ENCODE measurements at regions not wholly inside any gene's neighbourhood (a gene's known extent, or its start where the extent isn't known, plus 50 kb on each side); places are given as distances from the start of the nearest gene placed in this dataset.
"Not testable (repeated sequence)": the region's sequence is repeated elsewhere in the genome, so short reads cannot be mapped to it uniquely, and the experiment has no call there.

DNA sequence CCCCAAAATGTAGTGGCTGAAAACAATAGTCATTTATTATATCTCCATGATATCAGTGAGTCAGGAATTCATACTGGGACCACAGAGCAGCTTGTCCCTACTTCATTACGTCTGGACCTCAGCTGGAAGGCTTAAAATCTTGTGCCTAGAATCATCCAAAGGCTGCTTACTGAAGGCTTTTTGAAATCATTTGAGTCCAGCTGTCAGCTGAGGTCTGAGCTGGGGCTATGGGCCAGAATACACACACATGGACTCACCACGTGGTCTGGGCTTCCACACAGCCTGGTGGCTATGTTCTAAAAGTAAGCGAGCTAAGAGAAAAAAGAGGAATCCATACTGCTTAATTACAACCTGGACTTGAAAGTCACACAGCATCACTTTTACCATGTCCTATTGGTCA lies 209.2 kb downstream of the KCTD12 start:
- DNase-seq (ENCODE audit: low spot score) = no peak
- in situ Hi-C loops (cut with MboI; ENCODE audit: low sequenced_read_pairs, unreplicated experiment) = no loop called here
- TF ChIP-seq, protein P1, sequence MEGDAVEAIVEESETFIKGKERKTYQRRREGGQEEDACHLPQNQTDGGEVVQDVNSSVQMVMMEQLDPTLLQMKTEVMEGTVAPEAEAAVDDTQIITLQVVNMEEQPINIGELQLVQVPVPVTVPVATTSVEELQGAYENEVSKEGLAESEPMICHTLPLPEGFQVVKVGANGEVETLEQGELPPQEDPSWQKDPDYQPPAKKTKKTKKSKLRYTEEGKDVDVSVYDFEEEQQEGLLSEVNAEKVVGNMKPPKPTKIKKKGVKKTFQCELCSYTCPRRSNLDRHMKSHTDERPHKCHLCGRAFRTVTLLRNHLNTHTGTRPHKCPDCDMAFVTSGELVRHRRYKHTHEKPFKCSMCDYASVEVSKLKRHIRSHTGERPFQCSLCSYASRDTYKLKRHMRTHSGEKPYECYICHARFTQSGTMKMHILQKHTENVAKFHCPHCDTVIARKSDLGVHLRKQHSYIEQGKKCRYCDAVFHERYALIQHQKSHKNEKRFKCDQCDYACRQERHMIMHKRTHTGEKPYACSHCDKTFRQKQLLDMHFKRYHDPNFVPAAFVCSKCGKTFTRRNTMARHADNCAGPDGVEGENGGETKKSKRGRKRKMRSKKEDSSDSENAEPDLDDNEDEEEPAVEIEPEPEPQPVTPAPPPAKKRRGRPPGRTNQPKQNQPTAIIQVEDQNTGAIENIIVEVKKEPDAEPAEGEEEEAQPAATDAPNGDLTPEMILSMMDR (IDR thresholded peaks at IDR 0.05; ENCODE audit: borderline replicate concordance, control extremely low read depth, extremely low read depth, insufficient read depth, missing control alignments) = no peak

- in situ Hi-C loops (cut with MboI; ENCODE audit: low sequenced_read_pairs, unreplicated experiment) = no loop called here
- DNase-seq (ENCODE audit: low spot score) = no peak
- TF ChIP-seq, protein P1 (IDR thresholded peaks at IDR 0.05; ENCODE audit: borderline replicate concordance, control extremely low read depth, extremely low read depth, insufficient read depth, missing control alignments) = no peak
Observed at GRCh38 chr13:76672420-76672819, 213.8 kb downstream of the KCTD12 start.

GRCh38 chr13:76668716-76669115 lies 217.5 kb downstream of the KCTD12 start:
- in situ Hi-C loops (cut with MboI; ENCODE audit: low sequenced_read_pairs, unreplicated experiment) = no loop called here
- TF ChIP-seq, protein P1 (IDR thresholded peaks at IDR 0.05; ENCODE audit: borderline replicate concordance, control extremely low read depth, extremely low read depth, insufficient read depth, missing control alignments) = no peak
- DNase-seq (ENCODE audit: low spot score) = no peak

- in situ Hi-C loops (cut with MboI; ENCODE audit: low sequenced_read_pairs, unreplicated experiment) = no loop called here
- DNase-seq (ENCODE audit: low spot score) = no peak
- TF ChIP-seq, protein P1 (IDR thresholded peaks at IDR 0.05; ENCODE audit: borderline replicate concordance, control extremely low read depth, extremely low read depth, insufficient read depth, missing control alignments) = no peak
Observed at GRCh38 chr13:76668141-76668540, 218.1 kb downstream of the KCTD12 start.

DNA sequence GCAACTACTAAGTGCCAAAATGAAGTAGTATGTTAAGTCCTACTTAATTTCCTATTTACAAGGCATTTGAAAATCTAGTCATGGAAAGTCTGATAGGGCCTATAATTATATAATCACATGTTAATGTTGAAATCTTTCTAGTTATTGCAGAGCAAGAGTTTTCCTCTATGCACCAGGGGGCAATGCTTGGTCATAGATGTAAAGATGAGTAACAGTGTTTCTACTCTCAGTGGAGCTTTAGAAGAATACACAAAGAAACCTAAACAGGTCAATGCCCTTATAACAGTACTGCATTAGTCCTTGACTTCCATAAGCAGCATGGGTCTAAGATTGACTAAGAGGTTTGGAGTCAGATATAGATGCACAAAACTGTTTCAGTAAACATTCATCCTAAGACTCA lies 218.7 kb downstream of the KCTD12 start:
- in situ Hi-C loops (cut with MboI; ENCODE audit: low sequenced_read_pairs, unreplicated experiment) = no loop called here
- TF ChIP-seq, protein P1 (IDR thresholded peaks at IDR 0.05; ENCODE audit: borderline replicate concordance, control extremely low read depth, extremely low read depth, insufficient read depth, missing control alignments) = no peak
- no peak for DNase-seq (ENCODE audit: low spot score)

- no peak for DNase-seq (ENCODE audit: low spot score)
- TF ChIP-seq, protein P1 (IDR thresholded peaks at IDR 0.05; ENCODE audit: borderline replicate concordance, control extremely low read depth, extremely low read depth, insufficient read depth, missing control alignments) = no peak
- in situ Hi-C loops (cut with MboI; ENCODE audit: low sequenced_read_pairs, unreplicated experiment) = no loop called here
Observed at GRCh38 chr13:76663592-76664335, 222.4 kb downstream of the KCTD12 start.

DNA sequence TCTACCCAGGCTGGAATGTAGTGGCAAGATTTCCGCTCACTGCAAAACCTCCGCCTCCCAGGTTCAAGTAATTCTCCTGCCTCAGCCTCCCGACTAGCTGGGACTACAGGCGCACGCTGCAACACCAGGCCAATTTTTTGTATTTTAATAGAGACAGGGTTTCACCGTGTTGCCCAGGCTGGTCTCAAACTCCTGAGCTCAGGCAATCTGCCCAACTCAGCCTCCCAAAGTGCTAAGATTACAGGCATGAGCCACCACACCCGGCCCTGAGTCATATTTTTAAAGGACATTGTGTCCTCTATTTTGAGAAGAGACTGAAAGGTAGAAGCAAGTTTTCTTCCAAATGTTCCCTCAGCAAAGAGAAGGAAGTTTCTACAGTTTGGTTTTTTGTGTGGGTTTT lies 227.1 kb downstream of the KCTD12 start:
- in situ Hi-C loops (cut with MboI; ENCODE audit: low sequenced_read_pairs, unreplicated experiment) = not testable (repeated sequence)

More for the DNA sequence above, 227.1 kb downstream of the KCTD12 start:
- DNase-seq (ENCODE audit: low spot score) = not testable (repeated sequence)

Data from GM13976 (cell line).